Skeletal muscle cell (primary cell): ENCODE measurements at regions not wholly inside any gene's neighbourhood (a gene's known extent, or its start where the extent isn't known, plus 50 kb on each side); places are given as distances from the start of the nearest gene placed in this dataset.

Experiments
- DNase-seq: peaks from one replicate; pipeline ENCODE4 v3.0.0-alpha.2; 2010; ENCODE audit warnings: low read depth
- H3K4me3 ChIP-seq: 2 replicates; pipeline ENCODE4 v1.5.1; 2011; ENCODE audit warnings: low read depth, mild to moderate bottlenecking, control low read depth, low read length, moderate library complexity

DNA sequence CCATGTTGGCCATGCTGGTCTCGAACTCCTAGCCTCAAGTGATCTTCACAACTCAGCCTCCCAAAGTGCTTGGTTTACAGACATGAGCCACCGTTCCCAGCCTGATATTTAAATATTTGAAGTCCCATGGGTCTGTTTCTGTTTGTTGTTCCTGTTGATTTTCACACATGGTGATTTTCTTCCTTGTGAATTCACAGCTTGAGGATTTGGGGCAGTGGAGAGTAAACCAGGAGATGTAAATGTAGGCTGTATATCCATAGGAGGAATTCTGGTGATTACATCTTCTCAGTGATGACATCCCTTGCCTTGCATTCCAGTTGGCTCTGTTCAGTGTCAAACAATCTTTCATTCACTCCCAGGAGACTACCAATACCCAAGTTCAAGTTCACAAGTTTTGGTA lies 471.9 kb downstream of the KCTD12 start:
- no peak for DNase-seq

GRCh38 chr13:76406243-76406642 lies 480.0 kb downstream of the KCTD12 start:
- no peak overlapping the region for H3K4me3 ChIP-seq
- no peak for DNase-seq

More for the DNA sequence above, 471.9 kb downstream of the KCTD12 start:
- H3K4me3 ChIP-seq: no peak overlapping the region

DNA sequence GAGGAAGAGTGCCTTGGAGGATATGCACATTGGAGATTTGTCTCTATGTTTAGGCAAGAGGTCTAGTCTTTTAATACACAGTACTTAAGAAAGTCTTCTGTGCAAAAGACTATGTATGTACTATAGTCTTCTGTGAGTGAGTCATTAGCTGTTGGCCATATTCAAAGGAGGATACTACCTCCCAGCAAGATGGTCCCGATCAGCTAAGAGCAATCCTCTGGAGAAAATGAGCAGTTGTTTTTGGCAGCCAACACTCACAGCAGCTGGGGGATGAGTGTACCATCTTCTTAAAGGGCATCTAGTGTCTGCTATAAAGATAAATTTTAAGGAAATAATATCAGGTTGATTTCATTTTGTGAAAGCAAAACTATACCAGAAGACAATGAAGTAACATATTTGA lies 487.8 kb downstream of the KCTD12 start:
- no peak overlapping the region for H3K4me3 ChIP-seq
- DNase-seq: peak; percentile 74

DNA sequence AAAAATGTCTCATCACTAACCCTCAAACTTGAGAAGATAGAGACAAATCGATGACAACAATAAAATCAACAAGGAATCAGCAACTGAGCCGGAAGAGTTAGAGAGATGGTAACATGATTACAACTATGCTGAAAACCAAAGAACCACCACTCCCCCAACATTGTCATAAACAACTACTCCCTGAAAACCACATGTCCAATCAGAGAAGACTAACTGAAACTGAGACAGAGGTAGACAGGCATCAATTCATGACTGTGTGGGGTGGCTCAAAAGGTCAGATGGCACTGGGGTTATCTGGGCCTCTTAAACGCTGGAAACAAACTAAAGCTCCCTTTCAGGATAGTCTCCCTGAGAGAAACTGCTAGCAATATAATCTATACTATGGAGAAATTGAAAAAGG lies 488.8 kb downstream of the KCTD12 start:
- no peak for DNase-seq
- H3K4me3 ChIP-seq: no peak overlapping the region

GRCh38 chr13:76389321-76389720 lies 496.9 kb downstream of the KCTD12 start:
- no peak overlapping the region for H3K4me3 ChIP-seq
- DNase-seq: no peak

DNA sequence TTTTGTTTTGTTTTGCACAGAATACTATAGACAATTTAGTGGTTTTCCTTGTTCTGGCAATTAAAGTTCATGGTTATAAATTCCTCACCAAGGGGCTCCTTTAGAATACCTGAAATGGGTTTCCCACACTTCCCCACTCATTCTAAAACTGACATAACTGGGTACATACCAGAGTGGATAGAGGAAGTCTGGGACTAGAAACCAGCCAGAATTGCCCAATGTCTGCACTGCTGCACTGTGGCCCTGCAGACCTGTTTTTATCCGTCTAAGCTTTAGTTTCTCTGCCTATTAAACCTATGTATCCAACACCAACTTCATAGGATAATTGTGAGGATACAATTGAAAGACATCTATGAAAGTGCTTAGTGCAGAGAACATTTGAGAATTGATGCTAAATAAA lies 498.6 kb downstream of the KCTD12 start:
- H3K4me3 ChIP-seq: no peak overlapping the region
- no peak for DNase-seq

DNA sequence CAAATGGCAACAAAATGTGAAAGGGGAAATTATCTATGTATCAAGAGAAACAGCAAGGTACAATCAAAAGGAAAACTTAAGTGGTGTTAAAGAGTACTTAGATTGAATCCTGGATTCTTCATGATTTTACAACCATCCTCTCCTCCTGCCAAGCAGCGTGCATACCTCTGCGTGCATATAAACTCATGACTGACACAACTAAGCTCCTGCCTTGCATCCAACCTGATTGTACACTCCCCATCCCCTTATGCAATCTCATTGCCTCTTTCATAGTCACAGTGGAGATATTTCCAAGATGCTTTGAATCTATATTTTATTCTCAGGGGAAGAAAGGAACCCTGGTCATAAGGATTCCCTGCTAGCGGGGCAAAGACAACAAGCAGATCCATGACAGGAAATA lies 499.9 kb downstream of the KCTD12 start:
- DNase-seq: no peak
- H3K4me3 ChIP-seq: no peak overlapping the region

- no peak overlapping the region for H3K4me3 ChIP-seq
- no peak for DNase-seq
Measured at GRCh38 chr13:76385586-76385985, 500.6 kb downstream of the KCTD12 start.

- DNase-seq: peak; percentile 76
- H3K4me3 ChIP-seq: no peak overlapping the region
Measured at GRCh38 chr13:76383676-76384461, 502.3 kb downstream of the KCTD12 start.

DNA sequence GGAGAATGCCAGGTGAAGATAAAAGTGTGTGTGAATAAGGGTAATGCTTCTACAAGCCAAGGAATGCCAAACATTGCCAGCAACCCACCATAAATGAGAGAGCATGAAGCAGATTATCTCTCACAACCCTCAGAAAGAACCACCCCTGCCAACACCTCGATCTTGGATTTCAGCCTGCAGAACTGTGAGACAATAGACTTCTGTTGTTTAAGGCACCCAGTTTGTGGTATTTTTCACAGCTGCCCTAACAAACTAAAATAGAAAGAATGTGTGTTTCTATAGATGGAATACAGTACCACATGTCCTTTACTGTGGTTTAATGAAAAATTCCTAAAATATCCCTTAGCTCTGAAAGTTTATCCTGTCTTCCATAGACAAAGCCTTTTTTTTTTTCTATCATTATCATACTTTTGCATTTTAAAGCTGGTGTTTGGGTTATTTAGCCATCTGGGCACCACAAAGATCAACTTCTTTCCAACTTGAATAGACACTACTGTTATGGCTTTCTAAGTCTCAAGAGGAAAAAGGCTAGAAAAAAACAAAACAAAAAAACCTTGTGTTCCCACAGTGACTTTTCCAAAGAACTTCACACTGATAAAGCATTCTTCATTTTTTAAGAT lies 505.6 kb downstream of the KCTD12 start:
- peak; percentile 60 for DNase-seq
- no peak overlapping the region for H3K4me3 ChIP-seq

GRCh38 chr13:76379341-76380105 lies 506.7 kb downstream of the KCTD12 start:
- H3K4me3 ChIP-seq: no peak overlapping the region
- no peak for DNase-seq

GRCh38 chr13:76378767-76379166 lies 507.4 kb downstream of the KCTD12 start:
- DNase-seq: no peak
- H3K4me3 ChIP-seq: no peak overlapping the region

DNA sequence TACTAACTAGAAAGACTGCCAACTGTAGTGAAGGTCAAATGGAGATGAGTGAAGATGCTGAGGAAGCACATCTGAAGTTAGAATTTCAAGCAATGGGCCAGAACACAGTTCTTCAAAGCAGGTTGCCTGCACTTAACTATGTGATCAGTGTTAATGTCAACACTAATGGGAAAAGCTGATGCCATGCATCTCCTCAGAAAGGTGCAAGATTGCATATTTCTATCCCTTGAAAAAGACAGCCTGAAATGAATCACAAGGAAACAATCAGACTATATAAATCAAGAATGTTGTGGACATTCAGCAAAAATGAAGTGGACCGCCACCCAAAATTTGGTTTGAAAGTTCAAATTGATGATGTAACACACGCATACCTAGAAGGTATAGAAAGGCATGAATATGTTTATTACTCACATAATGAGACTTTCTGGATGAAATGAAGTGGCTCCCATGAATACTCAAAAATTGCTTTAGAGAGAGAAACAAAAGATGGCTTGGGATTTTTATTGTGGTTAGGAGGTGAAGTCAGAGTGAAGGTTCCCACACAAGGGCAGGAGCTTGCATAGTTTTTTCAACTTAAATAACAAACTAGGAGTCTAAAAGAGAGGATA lies 522.4 kb downstream of the KCTD12 start:
- no peak overlapping the region for H3K4me3 ChIP-seq
- no peak for DNase-seq

- no peak overlapping the region for H3K4me3 ChIP-seq
- no peak for DNase-seq
Measured at GRCh38 chr13:76361868-76362267, 524.3 kb downstream of the KCTD12 start.

GRCh38 chr13:76351541-76352229 lies 534.5 kb downstream of the KCTD12 start:
- no peak overlapping the region for H3K4me3 ChIP-seq
- no peak for DNase-seq

DNA sequence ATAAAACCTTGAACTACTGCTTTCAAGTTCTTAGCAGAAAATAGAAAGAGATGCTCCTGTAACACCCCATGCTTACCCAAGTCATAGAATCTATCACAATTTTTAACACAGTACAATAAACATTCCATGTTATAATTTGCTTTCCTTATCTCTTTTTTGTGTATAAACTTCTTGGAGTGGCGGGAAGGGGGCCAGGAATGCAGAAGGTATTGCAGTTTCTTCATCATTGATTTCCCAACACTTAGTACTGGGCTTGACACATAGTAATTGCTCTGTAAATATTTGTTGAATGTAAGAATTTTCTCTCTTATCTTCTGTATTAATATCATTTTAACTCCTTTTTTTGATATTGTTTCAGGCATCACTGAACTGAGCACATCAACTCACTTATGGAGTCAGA lies 535.8 kb downstream of the KCTD12 start:
- no peak for DNase-seq
- H3K4me3 ChIP-seq: no peak overlapping the region

- no peak overlapping the region for H3K4me3 ChIP-seq
- DNase-seq: no peak
Measured at GRCh38 chr13:76349700-76350099, 536.5 kb downstream of the KCTD12 start.

GRCh38 chr13:76339649-76340048 lies 546.6 kb downstream of the KCTD12 start:
- no peak overlapping the region for H3K4me3 ChIP-seq
- no peak for DNase-seq

DNA sequence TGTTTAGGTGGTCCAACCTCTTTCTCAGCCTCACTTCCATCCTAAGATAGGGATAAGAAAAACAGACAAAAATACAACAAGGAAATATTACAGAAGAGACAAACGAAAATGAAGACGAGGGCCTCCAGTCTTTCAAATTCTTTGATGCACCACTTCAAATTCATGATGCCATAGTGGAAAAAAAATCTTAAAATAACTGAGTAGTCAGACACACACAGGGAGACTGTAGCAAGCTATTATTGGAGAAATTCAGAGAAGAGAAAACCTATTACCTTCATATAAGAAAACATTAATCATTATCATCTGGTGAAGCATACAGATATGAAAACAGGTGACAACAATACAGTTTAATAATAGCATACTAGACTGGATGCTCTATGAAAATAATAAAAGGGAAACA lies 548.2 kb downstream of the KCTD12 start:
- no peak for DNase-seq
- H3K4me3 ChIP-seq: no peak overlapping the region
